MG63 (cell line): ENCODE measurements at regions not wholly inside any gene's neighbourhood (a gene's known extent, or its start where the extent isn't known, plus 50 kb on each side); places are given as distances from the start of the nearest gene placed in this dataset.

Experiments
- DNase-seq: peaks from one replicate; pipeline ENCODE4 v3.0.0-alpha.2; 2020
- H3K27me3 ChIP-seq: fragments of 250-450 bp; sonication (Bioruptor Pico); 2 replicates; pipeline ENCODE4 v1.5.1; 2020; ENCODE audit warnings: mild to moderate bottlenecking, moderate library complexity
- H3K36me3 ChIP-seq: fragments of 250-450 bp; sonication (Bioruptor Pico); 2 replicates; pipeline ENCODE4 v1.5.1; 2020; ENCODE audit warnings: mild to moderate bottlenecking, moderate library complexity
- H3K4me3 ChIP-seq: fragments of 250-450 bp; sonication (Bioruptor Pico); 2 replicates; pipeline ENCODE4 v1.5.1; 2020; ENCODE audit warnings: mild to moderate bottlenecking, moderate library complexity
- H3K9me3 ChIP-seq: fragments of 250-450 bp; sonication (Bioruptor Pico); 2 replicates; pipeline ENCODE4 v1.5.1; 2020; ENCODE audit warnings: mild to moderate bottlenecking, moderate library complexity

- H3K27me3 ChIP-seq, result no peaks in the 10 kb centered on the region; the same call in 1 of the 2 replicates
- no peak for DNase-seq
- no peak overlapping the region for H3K4me3 ChIP-seq
- H3K9me3 ChIP-seq, result no peaks in the 10 kb centered on the region
- H3K36me3 ChIP-seq, result no peaks in the 10 kb centered on the region
These were observed 173.2 kb downstream of the MYCN start for GRCh38 chr2:16113568-16113967.

- no peak for DNase-seq
- H3K27me3 ChIP-seq, result no peaks in the 10 kb centered on the region; the same call in 1 of the 2 replicates
- H3K4me3 ChIP-seq, result no peak overlapping the region
- H3K9me3 ChIP-seq, result no peaks in the 10 kb centered on the region
- H3K36me3 ChIP-seq, result no peaks in the 10 kb centered on the region
These were observed 172.7 kb downstream of the MYCN start for GRCh38 chr2:16112972-16113560.

- Histone ChIP-seq H3K9me3 (no peaks in the 10 kb centered on the region), H3K27me3 (no peaks in the 10 kb centered on the region; the same call in 1 of the 2 replicates), H3K4me3 (no peak overlapping the region), H3K36me3 (no peaks in the 10 kb centered on the region)
- DNase-seq, result no peak
These were observed 172.1 kb downstream of the MYCN start for GRCh38 chr2:16112251-16112971.

- H3K4me3 ChIP-seq, result no peak overlapping the region
- no peaks in the 10 kb centered on the region for H3K9me3 ChIP-seq
- H3K27me3 ChIP-seq, result no peaks in the 10 kb centered on the region; the same call in 1 of the 2 replicates
- H3K36me3 ChIP-seq, result no peaks in the 10 kb centered on the region
- DNase-seq, result no peak
These were observed 171.5 kb downstream of the MYCN start for GRCh38 chr2:16111838-16112210.

- no peak overlapping the region for H3K4me3 ChIP-seq
- no peaks in the 10 kb centered on the region for H3K9me3 ChIP-seq
- no peaks in the 10 kb centered on the region; the same call in 1 of the 2 replicates for H3K27me3 ChIP-seq
- H3K36me3 ChIP-seq, result no peaks in the 10 kb centered on the region
- DNase-seq, result no peak
These were observed 169.5 kb downstream of the MYCN start for GRCh38 chr2:16109821-16110310.

GRCh38 chr2:16109368-16109820, 169.0 kb downstream of the MYCN start:
- DNase-seq, result no peak
- no peaks in the 10 kb centered on the region for H3K9me3 ChIP-seq
- no peaks in the 10 kb centered on the region; the same call in 1 of the 2 replicates for H3K27me3 ChIP-seq
- no peaks in the 10 kb centered on the region for H3K36me3 ChIP-seq
- H3K4me3 ChIP-seq, result no peak overlapping the region

GRCh38 chr2:16107246-16107645, 166.9 kb downstream of the MYCN start:
- no peaks in the 10 kb centered on the region; the same call in 1 of the 2 replicates for H3K27me3 ChIP-seq
- H3K4me3 ChIP-seq, result no peak overlapping the region
- no peaks in the 10 kb centered on the region for H3K9me3 ChIP-seq
- H3K36me3 ChIP-seq, result no peaks in the 10 kb centered on the region
- DNase-seq, result no peak

GRCh38 chr2:16106619-16107018, 166.3 kb downstream of the MYCN start:
- Histone ChIP-seq H3K4me3 (no peak overlapping the region), H3K9me3 (no peaks in the 10 kb centered on the region), H3K36me3 (no peaks in the 10 kb centered on the region), H3K27me3 (no peaks in the 10 kb centered on the region; the same call in 1 of the 2 replicates)
- DNase-seq, result no peak

- no peak for DNase-seq
- Histone ChIP-seq H3K27me3 (no peaks in the 10 kb centered on the region; the same call in 1 of the 2 replicates), H3K4me3 (no peak overlapping the region), H3K36me3 (no peaks in the 10 kb centered on the region), H3K9me3 (no peaks in the 10 kb centered on the region)
These were observed 165.4 kb downstream of the MYCN start for GRCh38 chr2:16105669-16106281.

- Histone ChIP-seq H3K4me3 (no peak overlapping the region), H3K9me3 (no peaks in the 10 kb centered on the region), H3K27me3 (no peaks in the 10 kb centered on the region; the same call in 1 of the 2 replicates), H3K36me3 (no peaks in the 10 kb centered on the region)
- DNase-seq, result no peak
These were observed 164.8 kb downstream of the MYCN start for GRCh38 chr2:16104949-16105668.

GRCh38 chr2:16104315-16104948, 164.1 kb downstream of the MYCN start:
- Histone ChIP-seq H3K27me3 (no peaks in the 10 kb centered on the region; the same call in 1 of the 2 replicates), H3K36me3 (no peaks in the 10 kb centered on the region), H3K4me3 (no peak overlapping the region), H3K9me3 (no peaks in the 10 kb centered on the region)
- DNase-seq, result no peak

GRCh38 chr2:16103614-16104314, 163.4 kb downstream of the MYCN start:
- Histone ChIP-seq H3K9me3 (no peaks in the 10 kb centered on the region), H3K27me3 (no peaks in the 10 kb centered on the region; the same call in 1 of the 2 replicates), H3K36me3 (no peaks in the 10 kb centered on the region), H3K4me3 (no peak overlapping the region)
- no peak for DNase-seq

GRCh38 chr2:16102976-16103380, 162.6 kb downstream of the MYCN start:
- no peak for DNase-seq
- Histone ChIP-seq H3K36me3 (no peaks in the 10 kb centered on the region), H3K27me3 (no peaks in the 10 kb centered on the region; the same call in 1 of the 2 replicates), H3K4me3 (no peak overlapping the region), H3K9me3 (no peaks in the 10 kb centered on the region)

- H3K4me3 ChIP-seq, result no peak overlapping the region
- no peak for DNase-seq
These were observed 162.1 kb downstream of the MYCN start for GRCh38 chr2:16102358-16102975.

GRCh38 chr2:16101196-16101595, 160.8 kb downstream of the MYCN start:
- Histone ChIP-seq H3K4me3 (no peak overlapping the region), H3K27me3 (no peaks in the 10 kb centered on the region), H3K36me3 (no peaks in the 10 kb centered on the region), H3K9me3 (no peaks in the 10 kb centered on the region)
- no peak for DNase-seq

More at GRCh38 chr2:16102358-16102975, 162.1 kb downstream of the MYCN start:
- H3K36me3 ChIP-seq, result no peaks in the 10 kb centered on the region
- no peaks in the 10 kb centered on the region; the same call in 1 of the 2 replicates for H3K27me3 ChIP-seq
- H3K9me3 ChIP-seq, result no peaks in the 10 kb centered on the region
